GM12874 (cell line): ENCODE measurements at regions not wholly inside any gene's neighbourhood (a gene's known extent, or its start where the extent isn't known, plus 50 kb on each side); places are given as distances from the start of the nearest gene placed in this dataset.

Experiments
- TF ChIP-seq, protein P1 (sequence below): IDR thresholded peaks from 2 replicates; pipeline ENCODE4 v1.5.1; 2011; ENCODE audit warnings: low read depth, mild to moderate bottlenecking, control low read depth, low read length, moderate library complexity; ENCODE audit not compliant: insufficient read depth

- TF ChIP-seq, protein P1, sequence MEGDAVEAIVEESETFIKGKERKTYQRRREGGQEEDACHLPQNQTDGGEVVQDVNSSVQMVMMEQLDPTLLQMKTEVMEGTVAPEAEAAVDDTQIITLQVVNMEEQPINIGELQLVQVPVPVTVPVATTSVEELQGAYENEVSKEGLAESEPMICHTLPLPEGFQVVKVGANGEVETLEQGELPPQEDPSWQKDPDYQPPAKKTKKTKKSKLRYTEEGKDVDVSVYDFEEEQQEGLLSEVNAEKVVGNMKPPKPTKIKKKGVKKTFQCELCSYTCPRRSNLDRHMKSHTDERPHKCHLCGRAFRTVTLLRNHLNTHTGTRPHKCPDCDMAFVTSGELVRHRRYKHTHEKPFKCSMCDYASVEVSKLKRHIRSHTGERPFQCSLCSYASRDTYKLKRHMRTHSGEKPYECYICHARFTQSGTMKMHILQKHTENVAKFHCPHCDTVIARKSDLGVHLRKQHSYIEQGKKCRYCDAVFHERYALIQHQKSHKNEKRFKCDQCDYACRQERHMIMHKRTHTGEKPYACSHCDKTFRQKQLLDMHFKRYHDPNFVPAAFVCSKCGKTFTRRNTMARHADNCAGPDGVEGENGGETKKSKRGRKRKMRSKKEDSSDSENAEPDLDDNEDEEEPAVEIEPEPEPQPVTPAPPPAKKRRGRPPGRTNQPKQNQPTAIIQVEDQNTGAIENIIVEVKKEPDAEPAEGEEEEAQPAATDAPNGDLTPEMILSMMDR: no peak
Observed at GRCh38 chr10:52663161-52663560, 109.4 kb downstream of the MBL2 start.

- TF ChIP-seq, protein P1: no peak
Observed at GRCh38 chr10:52664629-52665028, 108.0 kb downstream of the MBL2 start.

GRCh38 chr10:52665821-52666220, 106.8 kb downstream of the MBL2 start:
- TF ChIP-seq, protein P1: no peak

GRCh38 chr10:52666931-52667330, 105.7 kb downstream of the MBL2 start:
- TF ChIP-seq, protein P1: no peak

- TF ChIP-seq, protein P1: no peak
Observed at GRCh38 chr10:52668024-52668423, 104.6 kb downstream of the MBL2 start.

DNA sequence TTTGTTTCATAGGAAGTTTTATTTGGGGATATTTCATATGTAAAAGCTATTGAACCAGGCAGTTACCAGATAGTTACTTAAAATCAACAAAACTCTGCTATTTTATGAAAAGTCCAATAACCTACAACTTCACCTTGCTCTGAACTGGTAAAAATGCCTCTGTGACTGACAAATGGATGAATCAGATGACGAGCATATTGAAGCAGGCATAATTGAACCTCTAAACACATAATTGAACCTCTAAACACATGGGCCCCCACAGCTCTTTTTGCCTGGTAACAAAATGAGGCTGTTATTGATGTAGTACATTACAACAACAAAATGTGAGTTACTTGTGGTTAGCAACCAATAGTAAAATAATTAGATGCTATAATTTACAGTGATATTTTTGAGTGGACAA, 99.7 kb downstream of the MBL2 start:
- TF ChIP-seq, protein P1: no peak

DNA sequence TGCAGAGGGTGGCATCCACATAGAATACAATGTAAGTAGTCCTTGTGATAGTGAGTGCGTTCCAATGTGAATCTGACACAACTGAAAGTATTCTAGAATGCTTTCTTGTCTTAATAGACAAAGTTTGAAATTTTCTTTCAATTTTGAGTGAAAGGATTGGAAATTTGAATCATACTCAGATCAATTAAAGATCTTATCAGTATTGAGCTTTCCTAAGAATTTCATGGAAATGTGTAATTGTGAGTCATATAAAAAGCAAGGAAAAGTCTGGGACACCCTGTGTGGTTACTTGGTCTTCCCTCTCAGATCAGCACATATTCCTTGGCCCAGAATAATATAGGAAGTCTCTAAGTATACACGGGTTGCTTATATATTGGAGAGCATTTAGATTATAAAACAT, 99.1 kb downstream of the MBL2 start:
- TF ChIP-seq, protein P1: no peak

DNA sequence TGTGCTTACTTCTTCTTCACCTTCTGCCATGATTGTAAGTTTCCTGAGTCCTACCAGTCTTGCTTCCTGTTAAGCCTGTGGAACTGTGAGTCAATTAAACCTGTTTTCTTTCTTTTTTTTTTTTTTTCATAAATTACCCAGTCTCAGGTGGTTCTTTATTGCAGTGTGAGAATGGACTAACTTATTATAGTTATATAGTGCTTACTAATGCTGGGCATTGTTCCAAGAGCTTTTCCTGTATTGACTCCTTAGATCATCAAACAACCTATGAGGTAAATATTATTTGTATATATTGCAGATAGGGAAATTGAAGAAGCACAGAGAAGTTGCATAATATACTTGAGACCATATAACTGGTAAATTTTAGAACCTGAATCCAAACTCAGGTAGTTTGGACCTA, 98.1 kb downstream of the MBL2 start:
- TF ChIP-seq, protein P1: no peak
